AG09309 (cell line): ENCODE measurements at regions not wholly inside any gene's neighbourhood (a gene's known extent, or its start where the extent isn't known, plus 50 kb on each side); places are given as distances from the start of the nearest gene placed in this dataset.

Experiments used
- DNase-seq: peaks from one replicate; pipeline ENCODE4 v3.0.0-alpha.2; 2010; ENCODE audit warnings: low read depth
- H3K4me3 ChIP-seq: 2 replicates; pipeline ENCODE4 v1.5.1; 2011; ENCODE audit warnings: mild to moderate bottlenecking, low read depth, low read length, moderate library complexity; ENCODE audit not compliant: control insufficient read depth
- TF ChIP-seq, protein P1 (sequence below): IDR thresholded peaks from 2 replicates; pipeline ENCODE4 v1.5.1; 2011; ENCODE audit warnings: mild to moderate bottlenecking, low read depth, low read length, inconsistent platforms; ENCODE audit not compliant: insufficient read depth, control insufficient read depth; ENCODE audit errors: missing control alignments

DNA sequence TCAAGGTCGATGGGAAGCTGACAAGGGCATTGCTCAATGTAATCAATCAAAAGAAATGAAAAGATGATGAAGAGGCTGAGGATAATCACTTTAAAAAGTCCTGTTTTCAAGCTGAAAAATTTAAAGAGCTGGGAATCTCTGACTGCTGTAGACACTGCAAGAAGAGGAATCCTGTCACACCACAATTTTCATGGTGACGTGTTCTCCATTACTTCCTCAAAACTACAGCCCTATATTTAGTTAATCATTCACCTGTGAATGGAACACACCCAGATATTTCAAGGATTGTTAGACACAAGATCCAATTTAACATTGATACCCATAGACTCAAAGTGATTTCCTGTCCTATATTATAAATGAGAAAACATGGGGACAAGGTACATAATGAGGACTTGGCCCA lies 1048.3 kb downstream of the AMY1C start:
- no peak overlapping the region for H3K4me3 ChIP-seq
- TF ChIP-seq, protein P1, sequence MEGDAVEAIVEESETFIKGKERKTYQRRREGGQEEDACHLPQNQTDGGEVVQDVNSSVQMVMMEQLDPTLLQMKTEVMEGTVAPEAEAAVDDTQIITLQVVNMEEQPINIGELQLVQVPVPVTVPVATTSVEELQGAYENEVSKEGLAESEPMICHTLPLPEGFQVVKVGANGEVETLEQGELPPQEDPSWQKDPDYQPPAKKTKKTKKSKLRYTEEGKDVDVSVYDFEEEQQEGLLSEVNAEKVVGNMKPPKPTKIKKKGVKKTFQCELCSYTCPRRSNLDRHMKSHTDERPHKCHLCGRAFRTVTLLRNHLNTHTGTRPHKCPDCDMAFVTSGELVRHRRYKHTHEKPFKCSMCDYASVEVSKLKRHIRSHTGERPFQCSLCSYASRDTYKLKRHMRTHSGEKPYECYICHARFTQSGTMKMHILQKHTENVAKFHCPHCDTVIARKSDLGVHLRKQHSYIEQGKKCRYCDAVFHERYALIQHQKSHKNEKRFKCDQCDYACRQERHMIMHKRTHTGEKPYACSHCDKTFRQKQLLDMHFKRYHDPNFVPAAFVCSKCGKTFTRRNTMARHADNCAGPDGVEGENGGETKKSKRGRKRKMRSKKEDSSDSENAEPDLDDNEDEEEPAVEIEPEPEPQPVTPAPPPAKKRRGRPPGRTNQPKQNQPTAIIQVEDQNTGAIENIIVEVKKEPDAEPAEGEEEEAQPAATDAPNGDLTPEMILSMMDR = no peak
- no peak for DNase-seq

DNA sequence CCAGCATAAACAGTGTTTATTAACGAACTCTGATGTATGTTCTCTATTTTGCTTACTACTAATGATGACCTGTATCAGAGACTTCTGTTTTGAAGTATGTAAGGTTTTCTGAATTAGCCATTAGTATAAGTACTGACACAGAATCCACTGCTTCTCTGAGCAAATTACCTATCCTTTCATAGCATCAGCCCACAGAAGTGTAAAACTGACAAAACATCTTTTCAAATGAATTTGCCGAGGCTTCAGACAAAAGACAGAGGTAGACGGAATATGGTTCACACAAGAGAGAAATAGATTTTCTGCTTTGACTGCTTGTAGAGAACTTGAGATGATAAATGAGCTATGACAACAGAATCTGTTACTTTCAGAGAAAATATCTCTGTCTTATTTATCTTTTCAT lies 1051.6 kb downstream of the AMY1C start:
- no peak overlapping the region for H3K4me3 ChIP-seq
- no peak for DNase-seq
- TF ChIP-seq, protein P1 = no peak

DNA sequence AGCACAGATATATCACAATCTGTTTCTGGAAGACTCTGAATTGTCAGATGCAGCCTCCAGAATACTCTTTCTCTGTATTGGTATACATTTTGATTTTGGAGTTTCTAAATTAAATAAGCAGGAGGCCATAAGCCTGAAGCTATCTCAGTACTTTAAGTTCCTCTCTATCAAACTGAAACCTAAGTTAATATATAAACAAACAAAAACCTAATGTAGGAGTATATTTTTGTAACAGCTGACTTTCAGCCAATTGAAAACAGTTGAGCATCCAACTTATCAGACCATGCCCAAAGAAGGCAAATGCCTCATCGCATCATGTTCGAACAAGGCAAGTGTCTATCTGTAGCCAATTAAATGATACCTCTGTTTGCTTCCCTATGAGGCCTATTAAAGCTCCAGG lies 1054.4 kb downstream of the AMY1C start:
- TF ChIP-seq, protein P1 = no peak
- DNase-seq = no peak
- no peak overlapping the region for H3K4me3 ChIP-seq

DNA sequence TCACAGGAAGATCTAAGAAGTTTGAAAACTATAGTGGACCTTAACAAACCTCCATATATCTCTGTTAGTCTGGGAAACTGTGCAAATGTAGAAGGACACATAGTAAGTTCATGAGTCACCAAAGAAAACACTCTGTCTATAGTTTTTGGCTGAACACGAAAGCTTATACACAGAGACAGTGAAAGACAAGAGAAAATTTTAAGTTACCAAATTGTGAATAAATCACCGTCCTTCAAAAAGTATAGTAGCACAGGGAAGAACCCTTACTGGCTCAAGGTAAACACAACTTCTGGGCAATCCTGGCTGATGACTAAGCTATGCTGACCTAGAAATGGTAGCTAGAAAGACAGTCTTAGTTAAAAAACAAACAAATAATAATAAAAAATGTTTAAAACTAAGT lies 1057.9 kb downstream of the AMY1C start:
- no peak for DNase-seq
- TF ChIP-seq, protein P1 = no peak
- no peak overlapping the region for H3K4me3 ChIP-seq

DNA sequence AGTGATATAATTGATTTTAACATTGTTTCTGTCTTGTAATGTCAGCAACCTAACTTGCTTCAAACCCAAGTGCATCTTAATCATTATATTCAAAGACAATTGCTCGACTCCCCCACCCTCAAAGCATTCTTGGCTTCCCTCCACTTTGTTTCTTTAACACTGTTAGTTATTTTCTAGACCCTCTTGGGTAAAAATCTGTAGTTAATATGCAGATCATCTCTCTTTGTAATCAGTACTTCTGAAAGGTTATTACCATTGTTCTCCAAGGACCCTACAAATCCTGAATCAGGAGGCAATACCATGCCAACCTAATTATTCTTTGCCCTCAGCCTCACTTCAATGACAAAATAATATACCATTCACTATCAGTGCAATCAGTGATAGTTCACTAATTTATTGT lies 1075.7 kb downstream of the AMY1C start:
- H3K4me3 ChIP-seq = no peak overlapping the region
- DNase-seq = no peak
- TF ChIP-seq, protein P1 = no peak

DNA sequence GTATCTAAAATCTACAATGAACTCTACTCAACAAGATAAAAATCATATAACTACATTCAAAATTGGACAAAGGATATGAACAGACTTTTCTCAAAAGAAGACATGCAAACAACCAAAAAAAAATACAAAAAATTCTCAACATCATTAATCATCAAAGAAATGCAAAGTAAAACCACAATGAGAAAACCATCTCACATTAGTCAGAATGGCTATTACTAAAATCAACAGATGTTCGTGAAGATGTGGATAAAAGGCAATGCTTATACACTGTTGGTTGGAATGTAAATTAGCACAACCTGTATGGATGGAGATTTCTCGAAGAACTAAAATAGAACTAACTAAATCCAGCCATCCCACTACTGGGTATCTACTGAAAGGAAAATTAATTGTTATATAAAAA lies 1080.8 kb downstream of the AMY1C start:
- no peak overlapping the region for H3K4me3 ChIP-seq
- DNase-seq = no peak
- TF ChIP-seq, protein P1 = no peak

DNA sequence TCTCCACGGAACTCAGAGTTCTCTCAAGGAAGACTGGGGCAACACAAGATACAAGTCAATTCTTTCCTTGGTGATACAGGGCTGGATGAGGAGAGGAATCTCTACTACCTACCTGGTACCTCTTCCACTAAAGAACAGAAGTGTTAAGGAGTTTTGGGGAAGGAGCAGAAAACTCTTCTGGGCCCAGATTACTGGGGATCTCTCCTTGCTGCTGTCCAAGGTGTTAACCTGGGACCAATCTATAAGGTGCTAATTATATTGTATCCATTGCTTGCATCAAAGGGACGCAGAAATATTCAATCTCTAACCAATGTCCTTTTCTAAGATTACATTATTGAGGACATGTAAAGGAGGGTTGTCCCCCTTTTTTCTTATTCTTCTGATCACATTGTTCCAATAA lies 1102.5 kb downstream of the AMY1C start:
- TF ChIP-seq, protein P1 = no peak
- no peak for DNase-seq
- no peak overlapping the region for H3K4me3 ChIP-seq
